HG02759 (cell line): ENCODE measurements at regions not wholly inside any gene's neighbourhood (a gene's known extent, or its start where the extent isn't known, plus 50 kb on each side); places are given as distances from the start of the nearest gene placed in this dataset.

ENCODE experiments used
- ATAC-seq: cut with Tn5 transposase; IDR thresholded peaks from one replicate; pipeline ENCODE4 v1.9.1; 2021; ENCODE audit warnings: mild to moderate bottlenecking, moderate library complexity; ENCODE audit not compliant: unreplicated experiment

DNA sequence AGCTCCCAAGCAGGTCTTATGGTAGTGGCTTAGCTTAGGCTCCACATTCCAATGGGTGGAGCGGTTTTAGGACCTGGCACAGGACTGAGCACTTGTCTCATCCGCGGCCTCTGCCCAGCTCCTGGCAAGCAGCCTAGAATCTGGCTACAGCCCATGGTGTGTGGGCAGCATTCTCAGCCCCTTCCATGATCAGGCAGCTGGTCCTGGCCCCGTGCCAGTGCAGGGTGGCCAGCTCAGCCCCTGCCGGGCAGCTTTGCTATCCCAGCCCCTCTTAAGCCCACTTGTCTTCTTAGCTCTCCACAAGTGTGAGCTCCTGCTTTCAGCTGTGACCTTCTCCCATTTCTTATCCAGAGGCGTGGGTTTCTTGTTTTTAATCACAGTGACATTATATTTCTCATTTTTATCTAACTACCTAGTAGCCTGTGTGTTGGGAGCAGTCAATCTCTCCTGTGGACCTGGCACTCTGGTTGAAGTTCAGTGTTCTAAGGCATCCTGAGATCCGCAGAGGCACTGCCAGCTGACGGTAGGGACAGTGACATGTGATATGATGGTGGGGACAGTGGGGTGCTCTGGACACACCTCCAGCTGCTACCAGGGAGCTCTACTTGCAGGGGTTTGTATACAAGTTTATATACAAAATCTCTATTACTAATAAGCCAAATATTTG lies 84.5 kb upstream of the PRNP start:
- ATAC-seq, result no peak

- ATAC-seq, result no peak
Observed at GRCh38 chr20:4600308-4601014, 85.8 kb upstream of the PRNP start.

DNA sequence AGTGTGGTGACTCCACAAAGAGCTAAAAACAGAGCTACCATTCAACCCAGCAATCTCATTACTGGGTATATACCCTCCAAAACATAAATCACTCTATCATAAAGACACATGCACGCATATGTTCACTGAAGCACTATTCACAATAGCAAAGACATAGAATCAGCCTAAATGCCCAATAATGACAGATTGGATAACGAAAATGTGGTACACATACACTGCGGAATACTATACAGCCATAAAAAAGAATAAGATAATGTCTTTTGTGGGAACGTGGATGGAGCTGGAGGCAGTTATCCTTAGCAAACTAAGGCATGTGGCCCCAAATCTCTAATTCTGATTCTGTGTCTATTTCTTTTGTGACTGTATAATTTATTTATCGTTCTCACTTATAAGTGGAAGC lies 89.0 kb upstream of the PRNP start:
- ATAC-seq, result no peak

- ATAC-seq, result no peak
Observed at GRCh38 chr20:4593149-4593525, 93.1 kb upstream of the PRNP start.

- no peak for ATAC-seq
Observed at GRCh38 chr20:4592316-4593148, 93.7 kb upstream of the PRNP start.

DNA sequence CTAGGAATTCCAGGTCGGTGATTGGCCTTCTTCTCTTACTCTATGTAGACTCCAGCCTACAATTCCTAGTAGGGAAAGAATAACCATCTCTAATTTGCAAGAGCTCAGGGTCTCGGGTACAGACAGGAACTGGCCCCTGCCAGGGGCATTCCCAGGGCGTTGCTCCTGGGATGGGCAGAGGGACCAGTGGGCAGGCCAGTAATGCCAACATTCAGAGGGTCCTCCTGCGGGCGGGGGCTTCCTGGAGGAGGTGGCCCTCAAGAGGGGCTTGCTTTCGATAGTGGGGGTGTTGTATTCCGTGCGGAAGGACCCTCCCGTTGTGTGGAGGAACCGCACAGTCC lies 94.3 kb upstream of the PRNP start:
- ATAC-seq, result no peak

GRCh38 chr20:4585758-4586157 lies 100.5 kb upstream of the PRNP start:
- no peak for ATAC-seq

- no peak for ATAC-seq
Observed at GRCh38 chr20:4585104-4585753, 101.0 kb upstream of the PRNP start.

DNA sequence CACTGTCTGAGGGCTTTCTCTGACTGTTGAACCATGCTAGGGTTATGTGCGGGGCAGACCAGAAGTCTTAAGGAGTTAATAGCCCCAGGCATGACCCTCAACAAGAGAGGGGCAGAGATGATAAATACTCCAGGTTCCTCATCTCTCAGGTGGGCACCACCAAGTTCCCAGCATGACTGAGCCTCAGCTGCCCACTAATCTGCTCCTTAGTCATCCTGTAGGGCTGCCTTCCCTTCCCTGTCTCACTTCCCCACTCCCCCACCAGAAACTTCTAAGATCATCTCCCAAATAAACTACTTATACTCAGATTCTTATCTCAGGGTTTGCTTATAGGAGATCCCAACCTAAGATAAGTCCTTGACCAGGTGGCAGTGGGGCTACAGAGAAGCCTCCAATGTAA lies 101.7 kb upstream of the PRNP start:
- no peak for ATAC-seq

- no peak for ATAC-seq
Observed at GRCh38 chr20:4581838-4582237, 104.4 kb upstream of the PRNP start.

DNA sequence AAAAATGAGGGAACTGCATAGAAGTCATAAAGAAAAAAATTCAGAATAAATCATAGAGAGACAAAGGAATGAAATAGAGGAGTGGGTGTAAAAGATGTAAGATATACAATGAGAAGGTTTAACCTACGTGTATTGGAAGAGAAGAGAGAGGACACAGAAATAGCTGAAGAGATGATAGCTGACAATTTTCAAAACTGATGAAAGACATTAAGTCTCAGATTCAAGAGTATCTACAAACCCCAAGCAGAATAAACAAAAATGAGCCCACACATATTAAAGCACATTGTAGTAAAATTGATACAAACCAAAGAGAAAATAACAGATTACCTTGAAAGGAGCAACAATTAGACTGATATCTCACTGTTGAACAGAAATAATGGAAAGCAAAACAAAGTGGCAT lies 107.9 kb upstream of the PRNP start:
- no peak for ATAC-seq

DNA sequence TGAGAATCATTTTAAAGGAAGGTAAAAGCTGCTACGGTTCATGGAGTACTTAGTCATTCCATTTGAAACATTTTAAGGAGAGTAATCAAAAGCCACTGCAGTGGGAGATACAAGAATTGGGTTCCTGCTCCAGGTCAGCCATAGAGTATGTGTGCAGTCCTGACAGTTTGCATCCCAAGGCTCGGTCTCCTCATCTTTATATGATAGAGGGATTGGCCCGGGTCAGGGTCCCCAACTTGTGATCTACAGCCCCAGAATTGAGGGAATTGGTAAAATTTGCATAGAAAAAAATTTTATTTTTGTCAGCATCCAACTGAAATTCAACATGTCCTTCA lies 111.9 kb upstream of the PRNP start:
- no peak for ATAC-seq

GRCh38 chr20:4573564-4574355 lies 112.5 kb upstream of the PRNP start:
- ATAC-seq, result no peak

DNA sequence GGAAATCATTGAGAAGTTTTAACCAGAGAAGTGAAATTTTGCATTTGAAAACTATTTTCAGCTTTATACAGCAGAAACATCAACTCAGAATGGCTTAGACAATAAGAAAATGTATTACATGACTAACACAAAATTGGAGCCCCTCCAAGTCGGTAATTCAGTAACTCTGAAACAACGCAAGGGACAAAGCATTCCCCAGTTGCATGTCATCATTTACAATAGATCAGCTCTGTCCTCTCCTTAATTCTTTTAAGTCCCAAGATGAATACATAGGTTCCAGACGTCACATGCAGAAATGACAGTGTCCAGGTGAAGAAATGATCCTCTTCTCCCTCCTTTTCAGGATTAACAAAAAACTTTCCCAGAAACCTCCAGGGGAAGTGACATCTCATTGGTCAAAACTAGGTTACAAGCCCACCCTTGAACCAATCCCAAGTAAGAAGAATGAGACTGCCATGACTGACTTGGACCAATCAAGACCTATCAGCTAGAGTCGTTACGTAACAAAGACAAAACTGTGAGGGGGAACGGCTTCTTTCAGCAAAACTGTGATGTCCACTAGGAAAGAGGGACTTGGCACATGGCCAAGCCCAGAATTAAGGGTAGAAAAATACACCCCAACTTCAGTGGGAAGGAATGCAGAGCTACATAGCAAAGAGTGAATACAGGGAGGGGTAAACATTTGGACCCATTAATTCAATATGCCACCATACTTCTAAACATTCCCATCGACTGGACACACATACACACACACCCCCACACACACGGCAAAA lies 114.3 kb upstream of the PRNP start:
- no peak for ATAC-seq

- ATAC-seq, result no peak
Observed at GRCh38 chr20:4569865-4570264, 116.4 kb upstream of the PRNP start.

DNA sequence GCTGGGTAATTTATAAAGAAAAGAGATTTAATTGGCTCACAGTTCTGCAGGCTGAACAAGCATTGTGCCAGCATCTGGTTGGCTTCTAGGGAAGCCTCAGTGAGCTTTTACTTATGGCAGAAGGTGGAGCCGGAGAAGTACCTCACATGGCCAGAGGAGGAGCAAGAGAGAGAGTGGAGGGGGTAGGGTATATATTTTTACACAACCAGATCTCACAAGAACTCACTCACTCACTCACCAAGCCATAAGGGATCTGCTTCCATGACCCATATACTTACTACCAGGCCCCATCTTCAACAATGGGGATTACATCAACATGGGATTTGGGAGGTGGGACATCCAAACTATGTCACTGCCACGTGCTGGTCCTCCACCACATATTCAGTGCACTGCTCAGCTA lies 117.2 kb upstream of the PRNP start:
- no peak for ATAC-seq

DNA sequence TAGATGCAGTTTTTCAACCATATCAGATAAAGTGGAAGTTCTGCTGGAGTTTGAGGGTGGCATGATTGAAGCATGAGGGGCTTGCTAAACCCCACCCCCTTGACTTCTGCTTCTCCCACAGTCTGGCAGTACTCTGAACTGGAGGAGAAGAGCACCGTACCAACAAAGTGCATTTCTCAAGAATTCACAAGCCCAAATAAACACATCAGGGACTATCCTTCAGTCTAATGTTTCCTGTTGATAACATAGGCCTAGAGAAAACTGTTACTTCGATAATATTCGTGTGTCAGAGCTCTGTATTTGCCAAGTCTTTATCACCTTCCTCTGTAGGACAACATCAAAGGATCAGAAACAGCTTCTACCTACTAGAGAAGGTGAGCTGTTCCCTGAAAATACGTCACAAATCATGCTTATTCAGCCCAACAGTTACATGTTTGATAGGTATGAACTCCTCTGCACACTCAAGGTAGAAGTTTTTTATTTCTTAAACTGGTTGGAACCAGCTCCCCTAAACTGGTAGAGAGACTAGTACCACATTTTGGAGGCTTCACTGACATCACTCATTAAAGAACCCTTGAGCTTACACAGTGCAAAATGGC lies 117.8 kb upstream of the PRNP start:
- no peak for ATAC-seq

DNA sequence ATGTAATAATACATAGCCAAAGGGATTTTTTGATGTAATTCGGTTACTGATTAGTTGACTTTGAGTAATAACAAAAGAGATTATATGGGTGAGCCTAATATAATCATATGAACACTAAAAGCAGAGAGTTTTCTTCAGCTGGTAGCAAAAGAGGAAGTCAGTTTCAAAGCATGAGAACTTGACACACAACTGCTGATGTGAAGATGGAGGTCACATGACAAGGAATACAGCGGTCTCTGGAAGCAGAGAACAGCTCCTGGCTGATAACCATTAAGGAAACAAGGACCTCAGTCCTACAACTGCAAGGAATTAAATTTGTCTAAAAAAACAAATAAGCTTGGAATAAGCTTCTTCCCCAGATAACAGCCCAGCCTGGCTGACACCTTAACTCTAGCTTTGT lies 119.1 kb upstream of the PRNP start:
- no peak for ATAC-seq

- no peak for ATAC-seq
Observed at GRCh38 chr20:4563534-4563933, 122.7 kb upstream of the PRNP start.

DNA sequence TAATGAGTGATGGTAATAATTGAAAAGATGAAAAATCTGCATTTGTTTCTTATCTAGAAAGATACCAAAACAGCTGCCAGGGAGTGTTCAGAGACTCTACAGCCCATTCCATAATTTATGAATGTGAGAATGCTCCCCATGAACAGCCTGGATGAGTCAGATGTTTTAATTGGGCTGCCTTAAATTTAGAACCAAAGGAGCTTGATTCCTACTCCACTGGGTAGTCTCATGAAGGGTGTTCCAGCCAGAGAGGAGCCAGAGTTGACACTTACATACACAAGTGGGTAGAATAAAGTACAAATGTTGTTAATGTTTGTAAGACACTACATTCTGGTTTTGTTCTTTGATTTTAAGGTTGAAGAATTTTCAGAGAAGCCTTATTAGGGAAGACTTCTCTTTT lies 123.2 kb upstream of the PRNP start:
- ATAC-seq, result no peak
